ENCODE measurements at regions not wholly inside any gene's neighbourhood (a gene's known extent, or its start where the extent isn't known, plus 50 kb on each side); places are given as distances from the start of the nearest gene placed in this dataset.

- DNase-seq: no peak
- peaks cover 0 to 2% (median 0%) of the 10 kb centered on the region in 3 donors for H3K27me3 ChIP-seq (ENCODE audit: control insufficient read depth in 3 of 3, insufficient read depth in 3 of 3, low read length in 3 of 3)
- H3K27ac ChIP-seq (ENCODE audit: low read depth in 1 of 3, low read length in 2 of 3): no peak overlapping the region
- no peaks in the 10 kb centered on the region for H3K9me3 ChIP-seq (ENCODE audit: control insufficient read depth in 2 of 2, insufficient read depth in 1 of 2, low read depth in 1 of 2, low read length in 1 of 2)
- H3K4me3 ChIP-seq (ENCODE audit: low read depth in 1 of 3, low read length in 3 of 3): no peak overlapping the region
- no peaks in the 10 kb centered on the region for H3K36me3 ChIP-seq (ENCODE audit: control insufficient read depth in 3 of 3, insufficient read depth in 2 of 3, low read depth in 1 of 3, low read length in 3 of 3)
- whole genome bisulfite sequencing, 3 donors: 47 to 60% (median 48%) methylated on average over 6 of the region's 6 CpGs
- FAIRE-seq: no peak
- no peaks in the 10 kb centered on the region for H3K4me1 ChIP-seq (ENCODE audit: control insufficient read depth in 3 of 3, insufficient read depth in 2 of 3, low read depth in 1 of 3, low read length in 2 of 3)
Observed at GRCh38 chr6:91029211-91029610, 442.3 kb upstream of the MAP3K7 start.

GRCh38 chr6:91023529-91023928, 436.7 kb upstream of the MAP3K7 start:
- FAIRE-seq: no peak
- DNase-seq: no peak
- no peak overlapping the region for H3K4me3 ChIP-seq (ENCODE audit: low read depth in 1 of 3, low read length in 3 of 3)
- no peaks in the 10 kb centered on the region for H3K36me3 ChIP-seq (ENCODE audit: control insufficient read depth in 3 of 3, insufficient read depth in 2 of 3, low read depth in 1 of 3, low read length in 3 of 3)
- no peak overlapping the region for H3K27ac ChIP-seq (ENCODE audit: low read depth in 1 of 3, low read length in 2 of 3)
- no peaks in the 10 kb centered on the region for H3K4me1 ChIP-seq (ENCODE audit: control insufficient read depth in 3 of 3, insufficient read depth in 2 of 3, low read depth in 1 of 3, low read length in 2 of 3)
- H3K9me3 ChIP-seq (ENCODE audit: control insufficient read depth in 2 of 2, insufficient read depth in 1 of 2, low read depth in 1 of 2, low read length in 1 of 2): no peaks in the 10 kb centered on the region
- H3K27me3 ChIP-seq (ENCODE audit: control insufficient read depth in 3 of 3, insufficient read depth in 3 of 3, low read length in 3 of 3): no peaks in the 10 kb centered on the region

- H3K4me3 ChIP-seq (ENCODE audit: low read depth in 1 of 3, low read length in 3 of 3): no peak overlapping the region
- H3K27ac ChIP-seq (ENCODE audit: low read depth in 1 of 3, low read length in 2 of 3): no peak overlapping the region
- no peaks in the 10 kb centered on the region for H3K27me3 ChIP-seq (ENCODE audit: control insufficient read depth in 3 of 3, insufficient read depth in 3 of 3, low read length in 3 of 3)
- FAIRE-seq (no peak), DNase-seq (no peak)
- no peaks in the 10 kb centered on the region for H3K4me1 ChIP-seq (ENCODE audit: control insufficient read depth in 3 of 3, insufficient read depth in 2 of 3, low read depth in 1 of 3, low read length in 2 of 3)
- 20 to 29% (median 24%) methylated on average over 1 of the region's 1 CpG for WGBS, 3 donors
- H3K9me3 ChIP-seq (ENCODE audit: control insufficient read depth in 2 of 2, insufficient read depth in 1 of 2, low read depth in 1 of 2, low read length in 1 of 2): no peaks in the 10 kb centered on the region
- H3K36me3 ChIP-seq (ENCODE audit: control insufficient read depth in 3 of 3, insufficient read depth in 2 of 3, low read depth in 1 of 3, low read length in 3 of 3): no peaks in the 10 kb centered on the region
Observed at GRCh38 chr6:91020744-91021143, 433.9 kb upstream of the MAP3K7 start.

GRCh38 chr6:91018586-91018985, 431.7 kb upstream of the MAP3K7 start:
- H3K4me1 ChIP-seq (ENCODE audit: control insufficient read depth in 3 of 3, insufficient read depth in 2 of 3, low read depth in 1 of 3, low read length in 2 of 3): no peaks in the 10 kb centered on the region
- no peak overlapping the region for H3K4me3 ChIP-seq (ENCODE audit: low read depth in 1 of 3, low read length in 3 of 3)
- H3K27ac ChIP-seq (ENCODE audit: low read depth in 1 of 3, low read length in 2 of 3): no peak overlapping the region
- H3K36me3 ChIP-seq (ENCODE audit: control insufficient read depth in 3 of 3, insufficient read depth in 2 of 3, low read depth in 1 of 3, low read length in 3 of 3): no peaks in the 10 kb centered on the region
- H3K27me3 ChIP-seq (ENCODE audit: control insufficient read depth in 3 of 3, insufficient read depth in 3 of 3, low read length in 3 of 3): no peaks in the 10 kb centered on the region
- FAIRE-seq: no peak
- no peaks in the 10 kb centered on the region for H3K9me3 ChIP-seq (ENCODE audit: control insufficient read depth in 2 of 2, insufficient read depth in 1 of 2, low read depth in 1 of 2, low read length in 1 of 2)
- DNase-seq: no peak
- WGBS, 3 donors: 87 to 97% (median 96%) methylated on average over 3 of the region's 3 CpGs

- Histone ChIP-seq H3K36me3 (ENCODE audit: control insufficient read depth in 3 of 3, insufficient read depth in 2 of 3, low read depth in 1 of 3, low read length in 3 of 3) (no peaks in the 10 kb centered on the region), H3K9me3 (ENCODE audit: control insufficient read depth in 2 of 2, insufficient read depth in 1 of 2, low read depth in 1 of 2, low read length in 1 of 2) (no peaks in the 10 kb centered on the region), H3K27me3 (ENCODE audit: control insufficient read depth in 3 of 3, insufficient read depth in 3 of 3, low read length in 3 of 3) (no peaks in the 10 kb centered on the region), H3K4me1 (ENCODE audit: control insufficient read depth in 3 of 3, insufficient read depth in 2 of 3, low read depth in 1 of 3, low read length in 2 of 3) (no peaks in the 10 kb centered on the region), H3K27ac (ENCODE audit: low read depth in 1 of 3, low read length in 2 of 3) (no peak overlapping the region), H3K4me3 (ENCODE audit: low read depth in 1 of 3, low read length in 3 of 3) (no peak overlapping the region)
- DNase-seq: no peak
- FAIRE-seq: no peak
Observed at GRCh38 chr6:91013511-91013910, 426.6 kb upstream of the MAP3K7 start.

- Histone ChIP-seq H3K4me3 (ENCODE audit: low read depth in 1 of 3, low read length in 3 of 3) (no peak overlapping the region), H3K4me1 (ENCODE audit: control insufficient read depth in 3 of 3, insufficient read depth in 2 of 3, low read depth in 1 of 3, low read length in 2 of 3) (no peaks in the 10 kb centered on the region), H3K36me3 (ENCODE audit: control insufficient read depth in 3 of 3, insufficient read depth in 2 of 3, low read depth in 1 of 3, low read length in 3 of 3) (no peaks in the 10 kb centered on the region), H3K27me3 (ENCODE audit: control insufficient read depth in 3 of 3, insufficient read depth in 3 of 3, low read length in 3 of 3) (no peaks in the 10 kb centered on the region), H3K27ac (ENCODE audit: low read depth in 1 of 3, low read length in 2 of 3) (no peak overlapping the region), H3K9me3 (ENCODE audit: control insufficient read depth in 2 of 2, insufficient read depth in 1 of 2, low read depth in 1 of 2, low read length in 1 of 2) (no peaks in the 10 kb centered on the region)
- 41 to 69% (median 54%) methylated on average over 4 of the region's 4 CpGs for WGBS, 3 donors
- DNase-seq (no peak), FAIRE-seq (no peak)
Observed at GRCh38 chr6:90997076-90997475, 410.2 kb upstream of the MAP3K7 start.

GRCh38 chr6:90993770-90994169, 406.9 kb upstream of the MAP3K7 start:
- Histone ChIP-seq H3K4me1 (ENCODE audit: control insufficient read depth in 3 of 3, insufficient read depth in 2 of 3, low read depth in 1 of 3, low read length in 2 of 3) (no peaks in the 10 kb centered on the region), H3K36me3 (ENCODE audit: control insufficient read depth in 3 of 3, insufficient read depth in 2 of 3, low read depth in 1 of 3, low read length in 3 of 3) (no peaks in the 10 kb centered on the region), H3K9me3 (ENCODE audit: control insufficient read depth in 2 of 2, insufficient read depth in 1 of 2, low read depth in 1 of 2, low read length in 1 of 2) (no peaks in the 10 kb centered on the region), H3K27me3 (ENCODE audit: control insufficient read depth in 3 of 3, insufficient read depth in 3 of 3, low read length in 3 of 3) (no peaks in the 10 kb centered on the region), H3K27ac (ENCODE audit: low read depth in 1 of 3, low read length in 2 of 3) (no peak overlapping the region), H3K4me3 (ENCODE audit: low read depth in 1 of 3, low read length in 3 of 3) (no peak overlapping the region)
- DNase-seq (no peak), FAIRE-seq (no peak)
- WGBS, 3 donors: 37 to 72% (median 44%) methylated on average over 3 of the region's 3 CpGs

- no peak for DNase-seq
- 63 to 80% (median 64%) methylated on average over 5 of the region's 5 CpGs for WGBS, 3 donors
Observed at GRCh38 chr6:90989763-90990162, 402.9 kb upstream of the MAP3K7 start.

GRCh38 chr6:90984066-90984465, 397.2 kb upstream of the MAP3K7 start:
- Histone ChIP-seq H3K4me1 (ENCODE audit: control insufficient read depth in 3 of 3, insufficient read depth in 2 of 3, low read depth in 1 of 3, low read length in 2 of 3) (no peaks in the 10 kb centered on the region), H3K27me3 (ENCODE audit: control insufficient read depth in 3 of 3, insufficient read depth in 3 of 3, low read length in 3 of 3) (no peaks in the 10 kb centered on the region), H3K36me3 (ENCODE audit: control insufficient read depth in 3 of 3, insufficient read depth in 2 of 3, low read depth in 1 of 3, low read length in 3 of 3) (no peaks in the 10 kb centered on the region), H3K4me3 (ENCODE audit: low read depth in 1 of 3, low read length in 3 of 3) (no peak overlapping the region), H3K9me3 (ENCODE audit: control insufficient read depth in 2 of 2, insufficient read depth in 1 of 2, low read depth in 1 of 2, low read length in 1 of 2) (no peaks in the 10 kb centered on the region), H3K27ac (ENCODE audit: low read depth in 1 of 3, low read length in 2 of 3) (no peak overlapping the region)
- no peak for FAIRE-seq
- whole genome bisulfite sequencing, 3 donors: 67 to 70% (median 69%) methylated on average over 3 of the region's 3 CpGs
- no peak for DNase-seq

More at GRCh38 chr6:90989763-90990162, 402.9 kb upstream of the MAP3K7 start:
- Histone ChIP-seq H3K4me3 (ENCODE audit: low read depth in 1 of 3, low read length in 3 of 3) (no peak overlapping the region), H3K27ac (ENCODE audit: low read depth in 1 of 3, low read length in 2 of 3) (no peak overlapping the region), H3K9me3 (ENCODE audit: control insufficient read depth in 2 of 2, insufficient read depth in 1 of 2, low read depth in 1 of 2, low read length in 1 of 2) (no peaks in the 10 kb centered on the region), H3K4me1 (ENCODE audit: control insufficient read depth in 3 of 3, insufficient read depth in 2 of 3, low read depth in 1 of 3, low read length in 2 of 3) (no peaks in the 10 kb centered on the region), H3K27me3 (ENCODE audit: control insufficient read depth in 3 of 3, insufficient read depth in 3 of 3, low read length in 3 of 3) (no peaks in the 10 kb centered on the region), H3K36me3 (ENCODE audit: control insufficient read depth in 3 of 3, insufficient read depth in 2 of 3, low read depth in 1 of 3, low read length in 3 of 3) (no peaks in the 10 kb centered on the region)
- FAIRE-seq: no peak
